ENCODE measurements at regions not wholly inside any gene's neighbourhood (a gene's known extent, or its start where the extent isn't known, plus 50 kb on each side); places are given as distances from the start of the nearest gene placed in this dataset.
"Not testable (repeated sequence)": the region's sequence is repeated elsewhere in the genome, so short reads cannot be mapped to it uniquely, and the experiment has no call there.

DNA sequence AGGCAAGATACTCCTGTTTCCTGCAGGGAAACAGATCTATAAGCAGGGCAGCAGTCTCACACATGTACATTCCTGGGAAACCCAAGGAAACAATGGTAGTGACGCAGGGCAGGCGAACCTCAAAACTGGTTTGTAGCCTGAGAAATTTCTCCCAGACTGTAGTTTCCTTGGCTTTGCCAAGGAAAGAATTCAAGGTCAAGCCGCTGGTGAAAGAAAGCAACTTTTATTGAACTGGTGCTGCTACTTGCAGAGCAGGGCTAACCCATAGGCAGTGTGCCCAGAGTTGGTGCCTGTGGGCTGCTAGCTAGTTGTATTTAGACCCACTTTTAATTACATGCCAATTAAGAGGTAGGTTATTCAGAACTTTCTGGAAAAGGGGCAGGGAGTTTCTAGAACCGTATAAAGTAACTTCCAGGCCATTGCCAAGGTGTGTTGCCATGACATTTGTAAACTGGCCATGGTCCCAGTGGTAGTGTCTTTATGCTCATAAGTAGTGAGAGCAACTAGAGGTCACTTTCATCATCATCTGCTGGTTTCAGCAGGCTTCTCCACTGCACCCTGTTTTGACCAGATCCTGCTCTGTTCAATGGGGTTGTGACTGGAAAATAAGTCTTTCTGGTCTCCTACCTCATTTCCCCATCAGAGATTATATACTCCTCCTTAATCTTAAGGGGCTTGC lies 89.7 kb downstream of the PPIAL4C start:
- not testable (repeated sequence) for H3K4me1 ChIP-seq; H3K9me3 ChIP-seq; H3K4me3 ChIP-seq; H3K27me3 ChIP-seq; H3K36me3 ChIP-seq; H3K27ac ChIP-seq; DNase-seq (ENCODE audit: low spot score in 2 of 2)
- 76% methylated on average over 3 of the region's 4 CpGs for WGBS

DNA sequence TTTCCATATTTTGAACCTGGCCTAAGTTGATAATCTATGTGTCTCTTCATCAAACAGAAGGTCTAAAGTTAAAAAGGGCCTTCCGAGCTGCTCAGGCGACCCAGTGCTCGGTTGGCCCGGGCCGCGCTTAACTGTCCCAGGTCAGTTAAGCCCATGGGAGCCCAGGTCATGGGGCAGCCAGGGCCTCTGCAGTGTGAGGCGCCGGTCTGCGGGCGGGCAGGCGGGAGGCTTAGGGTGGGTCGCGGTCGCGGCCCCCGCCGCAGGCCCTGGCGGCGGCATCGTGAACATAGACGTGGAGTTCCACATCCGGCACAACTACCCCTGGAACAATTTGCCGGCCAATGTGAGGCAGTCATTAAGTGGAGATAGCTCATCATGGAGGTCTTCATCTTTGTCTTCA lies 91.3 kb downstream of the PPIAL4C start:
- not testable (repeated sequence) for H3K4me3 ChIP-seq; H3K27ac ChIP-seq; H3K4me1 ChIP-seq; DNase-seq (ENCODE audit: low spot score in 2 of 2); H3K36me3 ChIP-seq; H3K27me3 ChIP-seq; H3K9me3 ChIP-seq
- WGBS, result 97% methylated on average over 23 of the region's 23 CpGs

DNA sequence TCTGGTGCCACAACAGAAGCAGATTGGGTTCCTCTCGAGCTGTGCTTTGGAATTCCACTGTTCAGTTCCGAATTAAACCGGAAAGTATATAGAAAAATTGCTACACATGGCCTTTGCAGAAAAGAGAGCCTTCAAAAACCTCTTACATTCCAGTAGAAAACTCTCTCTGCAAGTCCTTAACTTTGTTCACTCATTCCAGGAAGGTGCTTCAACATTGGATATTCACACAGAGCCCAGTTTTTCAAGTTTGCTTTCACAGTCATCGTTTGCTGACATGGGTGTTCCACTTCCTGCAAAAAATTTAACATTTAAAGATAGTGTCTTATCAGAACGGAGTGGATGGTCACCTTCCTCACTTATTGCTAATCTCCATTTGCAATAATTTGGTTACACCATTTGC lies 93.7 kb downstream of the PPIAL4C start:
- not testable (repeated sequence) for H3K27me3 ChIP-seq; H3K4me3 ChIP-seq; DNase-seq (ENCODE audit: low spot score in 2 of 2); H3K36me3 ChIP-seq; H3K9me3 ChIP-seq; H3K27ac ChIP-seq; H3K4me1 ChIP-seq
- 84% methylated on average over 5 of the region's 5 CpGs for WGBS

DNA sequence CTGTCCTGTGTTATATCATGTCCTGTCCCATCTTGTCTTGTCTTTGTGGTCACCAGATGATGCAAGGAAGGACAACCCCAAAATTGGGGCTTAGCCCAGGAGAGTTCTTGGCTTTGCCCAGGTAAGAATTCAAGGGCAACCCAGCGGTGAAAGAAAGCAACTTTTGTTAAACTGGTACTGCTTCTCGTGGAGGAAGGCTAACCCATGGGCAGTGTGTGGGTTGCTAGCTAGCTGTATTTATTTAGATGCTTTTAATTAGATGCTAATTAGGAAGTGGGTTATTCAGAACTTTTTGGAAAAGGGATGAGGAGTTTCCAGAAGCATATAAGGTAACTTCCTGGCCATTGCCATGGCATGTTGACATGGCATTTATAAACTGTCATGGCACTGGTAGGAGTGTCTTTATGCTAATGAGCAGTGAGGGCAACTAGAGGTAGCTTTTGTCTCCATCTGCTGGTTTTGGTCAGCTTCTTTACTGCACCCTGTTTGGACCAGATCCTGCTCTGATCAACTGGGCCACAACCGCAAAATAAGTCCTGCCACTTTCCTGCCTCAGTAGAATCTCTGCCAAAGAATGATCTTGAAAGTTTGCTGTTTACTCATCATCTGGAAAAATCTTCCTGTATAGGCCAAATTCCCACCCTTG lies 95.8 kb upstream of the FCGR1A start:
- not testable (repeated sequence) for H3K36me3 ChIP-seq; H3K27me3 ChIP-seq; DNase-seq (ENCODE audit: low spot score in 2 of 2); H3K4me1 ChIP-seq; H3K4me3 ChIP-seq; H3K27ac ChIP-seq; H3K9me3 ChIP-seq
- WGBS, result no CpG with 5 or more reads among the region's 3 CpGs

GRCh38 chr1:149691399-149691798 lies 91.1 kb upstream of the FCGR1A start:
- H3K4me3 ChIP-seq; H3K9me3 ChIP-seq; H3K4me1 ChIP-seq; DNase-seq (ENCODE audit: low spot score in 2 of 2); H3K27me3 ChIP-seq; H3K27ac ChIP-seq; H3K36me3 ChIP-seq: not testable (repeated sequence)
- WGBS, result 81% methylated on average over 4 of the region's 6 CpGs

DNA sequence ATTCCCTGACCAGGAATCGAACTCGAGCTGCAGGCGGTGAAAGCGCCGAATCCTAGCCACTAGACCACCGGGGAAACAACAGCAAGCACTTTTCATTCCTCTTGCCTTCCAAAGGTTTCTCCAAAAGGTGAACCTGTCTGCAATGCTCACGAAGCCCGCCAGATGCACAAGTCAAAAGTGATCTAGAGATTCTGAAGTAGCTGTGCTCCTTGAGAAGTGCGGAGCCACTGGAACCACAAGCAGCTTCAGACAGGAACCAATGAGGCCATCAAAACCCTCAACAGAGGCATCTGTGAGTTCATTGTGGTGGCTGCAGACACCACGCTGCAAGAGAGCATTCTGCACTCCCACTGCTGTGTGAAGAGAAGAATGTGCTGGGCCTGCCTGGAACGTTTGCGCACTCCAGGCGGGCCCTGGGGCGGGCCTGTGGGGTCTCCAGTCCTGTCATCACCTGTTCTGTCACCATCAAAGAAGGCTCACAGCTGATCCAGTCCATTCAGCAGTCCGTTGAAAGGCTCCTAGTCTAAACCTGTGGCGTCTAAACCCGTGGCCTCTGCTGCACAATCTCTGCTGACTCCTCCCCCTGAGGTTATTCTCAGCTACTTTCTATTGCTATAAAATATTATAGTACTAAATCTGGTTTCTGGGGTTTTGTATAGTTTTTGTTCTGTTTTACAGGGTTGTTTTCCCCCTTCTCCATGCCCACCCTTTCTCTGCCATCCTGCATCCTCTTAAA lies 89.5 kb upstream of the FCGR1A start:
- H3K9me3 ChIP-seq; H3K27me3 ChIP-seq; H3K27ac ChIP-seq; H3K36me3 ChIP-seq; H3K4me3 ChIP-seq; H3K4me1 ChIP-seq; DNase-seq (ENCODE audit: low spot score in 2 of 2): not testable (repeated sequence)
- WGBS, result 100% methylated on average over 2 of the region's 17 CpGs

DNA sequence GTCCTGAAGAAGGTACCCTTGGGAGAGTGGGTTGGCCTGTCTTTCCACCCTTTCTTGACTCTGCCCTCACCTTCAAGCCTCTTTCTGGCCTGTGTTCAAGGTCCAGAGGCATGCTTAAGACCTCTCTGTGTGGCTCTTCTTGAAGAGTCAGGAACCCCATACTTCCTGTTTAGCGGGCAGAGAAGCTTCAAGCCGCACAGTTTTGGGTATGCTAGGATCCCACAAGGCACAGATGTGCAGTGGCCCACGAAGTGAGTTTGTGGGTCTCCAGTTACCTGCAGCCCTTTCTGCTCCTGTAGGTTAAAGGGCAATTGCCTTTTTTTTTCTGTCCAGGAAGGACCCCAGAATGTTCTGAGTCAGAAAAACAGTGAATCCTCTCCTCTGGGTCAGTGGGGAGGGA lies 87.4 kb upstream of the FCGR1A start:
- WGBS, result no CpG with 5 or more reads among the region's 3 CpGs
- not testable (repeated sequence) for H3K9me3 ChIP-seq; H3K4me1 ChIP-seq; H3K4me3 ChIP-seq; H3K27ac ChIP-seq; DNase-seq (ENCODE audit: low spot score in 2 of 2); H3K27me3 ChIP-seq; H3K36me3 ChIP-seq

GRCh38 chr1:149700220-149700619 lies 82.3 kb upstream of the FCGR1A start:
- not testable (repeated sequence) for H3K4me1 ChIP-seq; H3K27me3 ChIP-seq; H3K9me3 ChIP-seq; H3K4me3 ChIP-seq; H3K36me3 ChIP-seq; DNase-seq (ENCODE audit: low spot score in 2 of 2); H3K27ac ChIP-seq
- WGBS, result no CpG with 5 or more reads among the region's 24 CpGs

DNA sequence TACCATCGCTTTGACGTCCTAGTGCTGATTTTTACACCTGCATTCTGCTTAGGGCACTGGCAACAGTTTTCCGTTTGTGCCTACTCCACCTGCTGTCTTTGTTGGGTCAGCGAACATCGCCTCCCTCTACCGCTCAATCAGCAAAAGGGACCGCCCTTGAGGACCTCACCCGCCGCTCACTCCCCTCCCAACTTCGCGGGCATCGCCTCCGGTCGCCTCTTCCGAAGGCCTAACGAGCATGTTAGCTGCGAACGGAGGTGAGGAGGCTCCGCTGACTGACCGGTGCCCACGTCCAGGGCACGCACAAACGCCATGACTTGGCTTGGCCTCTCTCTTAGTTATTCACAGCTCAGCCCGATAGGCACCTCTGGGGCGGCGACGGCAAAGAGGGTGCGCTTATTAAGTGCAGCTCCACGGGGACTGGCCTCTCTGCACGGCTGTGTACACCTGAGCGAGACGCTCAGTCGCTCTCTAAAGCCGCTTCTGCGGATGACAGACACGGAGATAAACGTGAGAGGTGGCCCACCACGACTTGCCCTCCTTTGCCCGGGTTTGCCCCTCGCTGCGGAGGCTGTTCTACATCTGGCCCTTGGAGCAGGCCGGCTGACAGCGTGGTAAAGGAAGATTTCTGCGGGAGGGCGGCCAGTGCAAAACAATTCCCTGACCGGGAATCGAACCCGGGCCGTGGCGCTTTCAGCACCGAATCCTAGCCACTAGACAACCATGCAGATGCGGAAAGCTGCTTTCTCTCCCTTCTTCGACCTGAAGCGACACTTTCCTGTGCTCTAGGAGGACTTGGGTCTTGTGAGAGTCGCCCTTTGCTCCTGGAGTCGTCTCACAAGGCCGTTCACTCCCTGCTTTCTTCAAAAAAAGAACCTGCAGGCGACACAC lies 81.6 kb upstream of the FCGR1A start:
- not testable (repeated sequence) for H3K36me3 ChIP-seq; H3K9me3 ChIP-seq; H3K4me3 ChIP-seq; DNase-seq (ENCODE audit: low spot score in 2 of 2); H3K27ac ChIP-seq; H3K27me3 ChIP-seq; H3K4me1 ChIP-seq
- WGBS, result no CpG with 5 or more reads among the region's 58 CpGs

DNA sequence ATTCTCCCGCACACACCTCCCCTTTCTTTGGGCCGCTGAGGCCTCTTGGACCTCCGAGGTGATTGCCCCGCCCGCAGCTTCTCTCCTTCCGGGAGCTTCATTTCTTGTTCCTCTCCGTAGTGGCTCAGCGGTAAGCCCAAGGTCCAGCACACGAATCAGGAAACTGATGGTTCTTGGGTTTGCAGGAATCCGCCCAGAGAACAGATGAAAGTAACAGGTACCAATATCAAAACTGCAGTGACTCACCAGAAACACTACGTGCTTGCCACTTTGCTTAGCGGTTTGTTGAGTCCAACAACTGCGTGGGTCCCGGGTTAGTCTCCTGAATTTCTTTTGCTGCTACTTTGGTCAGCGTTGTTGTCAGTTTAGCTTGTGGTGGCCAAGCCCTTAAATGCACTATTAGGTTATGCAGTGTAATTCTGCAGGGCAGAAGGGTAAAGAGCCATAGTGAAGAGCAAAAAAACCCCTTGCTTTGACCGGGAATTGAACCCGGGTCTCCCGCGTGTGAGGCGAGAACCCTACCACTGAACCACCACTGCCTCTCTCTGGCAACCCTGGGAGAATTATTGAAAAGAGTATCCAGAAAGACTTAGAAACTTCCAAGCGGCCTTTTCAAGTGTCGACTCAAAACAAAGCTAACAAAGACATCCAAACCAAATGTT lies 74.2 kb upstream of the FCGR1A start:
- H3K36me3 ChIP-seq; H3K4me1 ChIP-seq; H3K27ac ChIP-seq; H3K27me3 ChIP-seq; H3K9me3 ChIP-seq; DNase-seq (ENCODE audit: low spot score in 2 of 2); H3K4me3 ChIP-seq: not testable (repeated sequence)
- 9% methylated on average over 12 of the region's 22 CpGs for WGBS

- not testable (repeated sequence) for H3K9me3 ChIP-seq; H3K36me3 ChIP-seq; H3K4me1 ChIP-seq; H3K4me3 ChIP-seq; DNase-seq (ENCODE audit: low spot score in 2 of 2); H3K27ac ChIP-seq; H3K27me3 ChIP-seq
- no CpG with 5 or more reads among the region's 12 CpGs for WGBS
Observed at GRCh38 chr1:149711651-149712050, 70.8 kb upstream of the FCGR1A start.

DNA sequence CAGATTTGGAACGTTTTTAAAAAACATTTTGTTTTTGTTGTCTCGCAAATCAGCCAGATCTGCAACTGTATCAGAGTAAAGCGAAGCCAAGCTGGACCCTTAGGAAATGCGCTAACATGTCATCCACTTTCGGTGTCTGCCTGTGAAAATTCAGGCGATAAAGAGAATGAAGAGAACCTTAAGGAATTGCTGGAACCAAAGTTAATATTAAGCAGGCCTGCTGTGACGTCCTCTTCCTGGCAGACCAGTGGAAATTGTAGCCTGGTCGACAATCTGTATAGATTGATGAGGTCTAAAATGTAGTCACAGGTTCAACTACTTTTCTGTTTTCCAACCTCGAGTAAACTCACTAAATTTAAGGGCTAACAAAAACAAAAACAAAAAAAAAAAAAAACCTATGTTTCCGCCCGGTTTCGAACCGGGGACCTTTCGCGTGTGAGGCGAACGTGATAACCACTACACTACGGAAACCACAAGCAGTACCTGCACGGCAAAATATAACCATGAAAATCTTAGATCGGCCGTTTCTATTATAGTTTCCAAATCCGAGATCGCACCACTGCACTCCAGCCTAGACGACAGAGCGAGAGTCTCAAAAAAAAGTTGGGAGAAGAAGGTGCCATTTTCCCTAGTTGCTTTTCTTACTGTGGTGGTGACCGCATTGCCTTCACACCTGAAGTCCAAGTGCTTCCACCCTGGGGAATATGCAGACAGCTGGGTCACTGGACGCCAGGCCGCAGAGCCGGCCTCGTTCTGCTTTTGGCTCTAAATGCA lies 70.2 kb upstream of the FCGR1A start:
- H3K9me3 ChIP-seq; H3K4me1 ChIP-seq; DNase-seq (ENCODE audit: low spot score in 2 of 2); H3K27me3 ChIP-seq; H3K27ac ChIP-seq; H3K4me3 ChIP-seq; H3K36me3 ChIP-seq: not testable (repeated sequence)
- WGBS, result 35% methylated on average over 22 of the region's 30 CpGs

DNA sequence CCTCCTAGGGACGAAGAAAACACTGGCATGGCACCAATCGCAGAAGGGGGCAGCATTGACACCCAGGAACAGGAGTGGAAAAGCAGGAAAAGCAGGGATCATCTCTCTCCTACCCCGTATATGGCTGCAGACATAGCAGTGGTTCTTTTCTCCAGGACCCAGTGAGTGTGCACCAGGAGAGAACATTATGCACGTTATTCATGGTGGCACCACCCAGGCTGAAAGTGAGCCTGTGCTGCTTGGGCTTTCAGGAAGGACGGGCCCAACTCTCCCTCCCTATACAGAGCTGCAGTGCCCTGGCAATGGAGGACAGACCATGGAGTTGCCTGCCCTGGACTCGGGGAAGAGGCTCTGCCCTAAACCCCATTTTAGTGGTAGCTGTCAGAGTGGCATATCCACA lies 69.0 kb upstream of the FCGR1A start:
- not testable (repeated sequence) for H3K4me1 ChIP-seq; H3K4me3 ChIP-seq; H3K27ac ChIP-seq; H3K36me3 ChIP-seq; H3K9me3 ChIP-seq; DNase-seq (ENCODE audit: low spot score in 2 of 2); H3K27me3 ChIP-seq
- WGBS, result 43% methylated on average over 3 of the region's 6 CpGs
